ENCODE measurements at regions not wholly inside any gene's neighbourhood (a gene's known extent, or its start where the extent isn't known, plus 50 kb on each side); places are given as distances from the start of the nearest gene placed in this dataset.
"Not testable (repeated sequence)": the region's sequence is repeated elsewhere in the genome, so short reads cannot be mapped to it uniquely, and the experiment has no call there.

GRCh38 chr13:82457548-82457947 lies 1424.7 kb downstream of the SLITRK1 start:
- H3K4me1 Mint-ChIP-seq (ENCODE audit: low read depth); H3K4me3 Mint-ChIP-seq; H3K36me3 Mint-ChIP-seq (ENCODE audit: low read depth); POLR2A ChIA-PET; DNase-seq; H3K27ac Mint-ChIP-seq; H3K27me3 Mint-ChIP-seq (ENCODE audit: low read depth); ATAC-seq; CTCF ChIA-PET: not testable (repeated sequence)
- H3K9me3 Mint-ChIP-seq (ENCODE audit: insufficient read depth): peaks cover 16% of the 10 kb centered on the region

DNA sequence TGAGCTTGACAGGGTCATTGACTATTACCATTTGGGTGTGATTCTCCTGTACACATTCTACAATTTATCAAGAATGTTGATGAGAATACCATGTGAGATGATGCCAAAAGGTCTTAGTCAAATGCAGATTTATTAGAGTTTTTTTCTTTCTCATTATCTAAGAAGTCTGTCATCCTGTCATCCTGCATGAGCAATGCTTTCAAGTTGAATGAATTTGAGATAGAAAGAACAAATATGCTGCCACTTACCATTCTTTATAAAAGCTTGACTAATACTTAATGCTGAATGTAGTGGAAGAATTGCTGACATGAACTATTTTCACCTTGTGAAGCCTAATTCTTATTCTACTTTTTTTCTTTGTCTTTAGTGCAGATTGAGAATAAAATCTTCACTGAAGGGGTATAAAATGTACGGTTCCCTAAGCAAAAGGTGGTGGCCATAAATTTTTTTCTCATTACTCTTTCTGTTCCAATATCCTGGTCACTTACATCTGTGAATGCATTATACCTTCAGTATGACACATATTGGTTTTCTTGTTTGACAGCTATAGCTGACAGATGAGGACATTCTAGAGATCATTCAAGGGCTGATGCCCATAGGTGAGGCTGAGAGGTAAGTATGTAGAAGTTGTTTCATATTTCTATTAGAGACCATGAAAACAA lies 1434.7 kb downstream of the SLITRK1 start:
- no peaks in the 10 kb centered on the region for H3K4me1 Mint-ChIP-seq (ENCODE audit: low read depth)
- ChIA-PET CTCF (no interaction called here), POLR2A (no interaction called here)

GRCh38 chr13:82439159-82439904 lies 1442.9 kb downstream of the SLITRK1 start:
- no peaks in the 10 kb centered on the region for H3K4me1 Mint-ChIP-seq (ENCODE audit: low read depth)
- peaks cover 27% of the 10 kb centered on the region for H3K9me3 Mint-ChIP-seq (ENCODE audit: insufficient read depth)
- DNase-seq (no peak), ATAC-seq (no peak)
- ChIA-PET CTCF (no interaction called here), POLR2A (no interaction called here)
- H3K27ac Mint-ChIP-seq: no peak overlapping the region
- no peak overlapping the region for H3K4me3 Mint-ChIP-seq
- H3K27me3 Mint-ChIP-seq (ENCODE audit: low read depth): no peaks in the 10 kb centered on the region
- no peaks in the 10 kb centered on the region for H3K36me3 Mint-ChIP-seq (ENCODE audit: low read depth)

More for the DNA sequence above, 1434.7 kb downstream of the SLITRK1 start:
- no peak overlapping the region for H3K4me3 Mint-ChIP-seq
- DNase-seq: no peak
- no peak overlapping the region for H3K27ac Mint-ChIP-seq
- peaks cover 10% of the 10 kb centered on the region for H3K9me3 Mint-ChIP-seq (ENCODE audit: insufficient read depth)
- no peaks in the 10 kb centered on the region for H3K36me3 Mint-ChIP-seq (ENCODE audit: low read depth)
- ATAC-seq: no peak
- H3K27me3 Mint-ChIP-seq (ENCODE audit: low read depth): no peaks in the 10 kb centered on the region

- Mint-ChIP-seq H3K9me3 (ENCODE audit: insufficient read depth) (peaks cover 24% of the 10 kb centered on the region), H3K27me3 (ENCODE audit: low read depth) (no peaks in the 10 kb centered on the region), H3K4me3 (no peak overlapping the region), H3K27ac (no peak overlapping the region), H3K4me1 (ENCODE audit: low read depth) (no peaks in the 10 kb centered on the region), H3K36me3 (ENCODE audit: low read depth) (no peaks in the 10 kb centered on the region)
- CTCF ChIA-PET: no interaction called here
- POLR2A ChIA-PET: no interaction called here
- ATAC-seq (no peak), DNase-seq (no peak)
Measured at GRCh38 chr13:82438320-82438719, 1444.0 kb downstream of the SLITRK1 start.

- no peak for DNase-seq
- no peaks in the 10 kb centered on the region for H3K36me3 Mint-ChIP-seq (ENCODE audit: low read depth)
- H3K4me1 Mint-ChIP-seq (ENCODE audit: low read depth): no peaks in the 10 kb centered on the region
- CTCF ChIA-PET: no interaction called here
- no peak overlapping the region for H3K27ac Mint-ChIP-seq
- POLR2A ChIA-PET: no interaction called here
- H3K9me3 Mint-ChIP-seq (ENCODE audit: insufficient read depth): peaks cover 21% of the 10 kb centered on the region
- H3K4me3 Mint-ChIP-seq: no peak overlapping the region
- ATAC-seq: no peak
- no peaks in the 10 kb centered on the region for H3K27me3 Mint-ChIP-seq (ENCODE audit: low read depth)
Measured at GRCh38 chr13:82436099-82436585, 1446.1 kb downstream of the SLITRK1 start.

- ChIA-PET CTCF (no interaction called here), POLR2A (no interaction called here)
- H3K4me3 Mint-ChIP-seq: no peak overlapping the region
- H3K27ac Mint-ChIP-seq: no peak overlapping the region
- H3K9me3 Mint-ChIP-seq (ENCODE audit: insufficient read depth): peaks cover 16% of the 10 kb centered on the region
- H3K27me3 Mint-ChIP-seq (ENCODE audit: low read depth): no peaks in the 10 kb centered on the region
- H3K4me1 Mint-ChIP-seq (ENCODE audit: low read depth): no peaks in the 10 kb centered on the region
- DNase-seq: no peak
- no peaks in the 10 kb centered on the region for H3K36me3 Mint-ChIP-seq (ENCODE audit: low read depth)
- no peak for ATAC-seq
Measured at GRCh38 chr13:82432949-82433348, 1449.3 kb downstream of the SLITRK1 start.

GRCh38 chr13:82412749-82413148 lies 1469.5 kb downstream of the SLITRK1 start:
- no peaks in the 10 kb centered on the region for H3K4me1 Mint-ChIP-seq (ENCODE audit: low read depth)
- no peaks in the 10 kb centered on the region for H3K27me3 Mint-ChIP-seq (ENCODE audit: low read depth)
- H3K36me3 Mint-ChIP-seq (ENCODE audit: low read depth): no peaks in the 10 kb centered on the region
- H3K27ac Mint-ChIP-seq: no peak overlapping the region
- ChIA-PET CTCF (no interaction called here), POLR2A (no interaction called here)
- ATAC-seq: no peak
- DNase-seq: no peak
- no peak overlapping the region for H3K4me3 Mint-ChIP-seq
- H3K9me3 Mint-ChIP-seq (ENCODE audit: insufficient read depth): peaks cover 6% of the 10 kb centered on the region

DNA sequence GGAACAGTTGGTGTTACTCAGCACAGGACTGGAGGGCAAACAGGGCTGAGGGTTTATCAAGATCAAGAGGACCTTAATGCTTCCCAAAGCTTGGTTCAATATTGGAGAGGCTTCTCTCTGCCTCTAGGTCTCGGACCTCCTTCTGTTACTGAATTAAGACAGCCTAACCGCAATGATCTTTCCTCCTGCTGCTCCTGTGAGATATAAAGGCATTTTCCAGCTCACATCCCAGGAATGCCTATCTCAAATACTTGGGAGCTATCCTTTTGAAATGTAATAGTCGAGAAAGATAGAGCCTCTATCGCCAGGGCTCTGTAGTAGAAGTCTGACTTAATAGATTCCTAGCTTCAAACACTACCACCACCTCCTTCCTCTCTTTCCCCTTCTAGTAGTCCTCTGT lies 1475.0 kb downstream of the SLITRK1 start:
- ChIA-PET CTCF (no interaction called here), POLR2A (no interaction called here)
- H3K4me1 Mint-ChIP-seq (ENCODE audit: low read depth): no peaks in the 10 kb centered on the region
- DNase-seq (no peak), ATAC-seq (no peak)
- no peak overlapping the region for H3K27ac Mint-ChIP-seq
- no peaks in the 10 kb centered on the region for H3K36me3 Mint-ChIP-seq (ENCODE audit: low read depth)
- no peaks in the 10 kb centered on the region for H3K27me3 Mint-ChIP-seq (ENCODE audit: low read depth)
- no peaks in the 10 kb centered on the region for H3K9me3 Mint-ChIP-seq (ENCODE audit: insufficient read depth)
- H3K4me3 Mint-ChIP-seq: no peak overlapping the region

DNA sequence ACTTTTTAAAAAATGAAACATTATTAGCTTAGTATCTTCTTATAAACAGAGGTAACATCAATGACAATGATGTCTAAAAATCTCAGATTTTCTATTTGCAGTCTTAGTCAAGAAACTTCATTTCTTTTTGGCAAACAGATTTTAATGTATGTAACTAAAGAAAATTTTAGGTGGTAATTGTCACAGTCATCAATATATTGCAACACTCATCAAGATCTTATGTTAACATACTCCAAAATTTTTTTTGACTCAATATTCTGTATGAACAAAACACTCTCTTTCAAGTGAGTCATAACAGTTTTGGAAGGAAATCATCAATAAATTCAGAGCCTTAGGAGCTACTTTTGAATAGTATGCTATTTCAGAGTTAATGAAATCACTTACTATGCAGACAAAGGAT lies 1507.6 kb downstream of the SLITRK1 start:
- Mint-ChIP-seq H3K4me3 (no peak overlapping the region), H3K27ac (no peak overlapping the region), H3K36me3 (ENCODE audit: low read depth) (no peaks in the 10 kb centered on the region), H3K27me3 (ENCODE audit: low read depth) (no peaks in the 10 kb centered on the region), H3K4me1 (ENCODE audit: low read depth) (no peaks in the 10 kb centered on the region), H3K9me3 (ENCODE audit: insufficient read depth) (peaks cover 4% of the 10 kb centered on the region)
- CTCF ChIA-PET: no interaction called here
- DNase-seq (no peak), ATAC-seq (no peak)
- POLR2A ChIA-PET: no interaction called here

DNA sequence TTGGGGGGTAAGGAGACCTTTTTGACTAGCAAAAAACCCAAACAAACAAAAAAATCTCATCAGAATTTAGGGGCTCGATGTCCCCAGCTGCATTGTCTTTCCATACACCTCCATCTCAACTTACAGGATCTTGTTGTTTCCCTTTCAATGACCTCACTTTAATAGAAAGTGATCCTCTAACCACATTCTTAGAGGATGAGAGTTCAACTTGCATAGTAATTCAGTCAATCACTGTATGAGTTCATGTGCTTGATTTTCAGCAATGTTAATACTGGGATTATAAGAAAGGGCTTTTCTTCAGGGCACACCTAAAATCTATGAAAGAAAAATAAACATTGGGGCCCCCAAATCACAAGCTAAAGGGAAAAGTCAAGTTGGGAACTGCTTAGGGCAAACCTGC lies 1512.0 kb downstream of the SLITRK1 start:
- Mint-ChIP-seq H3K4me1 (ENCODE audit: low read depth) (no peaks in the 10 kb centered on the region), H3K27me3 (ENCODE audit: low read depth) (no peaks in the 10 kb centered on the region), H3K4me3 (no peak overlapping the region), H3K27ac (no peak overlapping the region), H3K9me3 (ENCODE audit: insufficient read depth) (peaks cover 3% of the 10 kb centered on the region), H3K36me3 (ENCODE audit: low read depth) (no peaks in the 10 kb centered on the region)
- ATAC-seq (no peak), DNase-seq (no peak)
- CTCF ChIA-PET: no interaction called here
- POLR2A ChIA-PET: no interaction called here

GRCh38 chr13:82364525-82364924 lies 1517.7 kb downstream of the SLITRK1 start:
- Mint-ChIP-seq H3K27ac (no peak overlapping the region), H3K36me3 (ENCODE audit: low read depth) (no peaks in the 10 kb centered on the region), H3K4me1 (ENCODE audit: low read depth) (no peaks in the 10 kb centered on the region), H3K4me3 (no peak overlapping the region), H3K9me3 (ENCODE audit: insufficient read depth) (peaks cover 2% of the 10 kb centered on the region), H3K27me3 (ENCODE audit: low read depth) (no peaks in the 10 kb centered on the region)
- DNase-seq (no peak), ATAC-seq (no peak)
- ChIA-PET POLR2A (no interaction called here), CTCF (no interaction called here)

GRCh38 chr13:82358284-82358683 lies 1524.0 kb downstream of the SLITRK1 start:
- Mint-ChIP-seq H3K27ac (no peak overlapping the region), H3K4me1 (ENCODE audit: low read depth) (no peaks in the 10 kb centered on the region), H3K4me3 (no peak overlapping the region), H3K27me3 (ENCODE audit: low read depth) (no peaks in the 10 kb centered on the region), H3K9me3 (ENCODE audit: insufficient read depth) (peaks cover 8% of the 10 kb centered on the region), H3K36me3 (ENCODE audit: low read depth) (no peaks in the 10 kb centered on the region)
- ATAC-seq (no peak), DNase-seq (no peak)
- CTCF ChIA-PET: no interaction called here
- POLR2A ChIA-PET: no interaction called here
